ENCODE measurements at regions not wholly inside any gene's neighbourhood (a gene's known extent, or its start where the extent isn't known, plus 50 kb on each side); places are given as distances from the start of the nearest gene placed in this dataset.

GRCh38 chr18:46386788-46387187 lies 270.2 kb downstream of the LOXHD1 start:
- H3K36me3 ChIP-seq (ENCODE audit: insufficient read depth, low read length), result no peaks in the 10 kb centered on the region
- TF ChIP-seq CTCF (IDR thresholded peaks at IDR 0.05; ENCODE audit: extremely low read depth, low read depth, low read length), result no peak
- H3K27me3 ChIP-seq (ENCODE audit: insufficient read depth, low read length), result peaks cover 7% of the 10 kb centered on the region
- no peaks in the 10 kb centered on the region for H3K79me2 ChIP-seq (ENCODE audit: insufficient read depth, low read length)
- H3K4me2 ChIP-seq (ENCODE audit: insufficient read depth, low read length), result no peak overlapping the region
- no peaks in the 10 kb centered on the region for H3K9me3 ChIP-seq (ENCODE audit: low read depth, low read length)
- no peak for DNase-seq (ENCODE audit: insufficient read length, low spot score, missing footprints)
- no peak overlapping the region for H3K27ac ChIP-seq (ENCODE audit: low read depth, low read length)
- no peak overlapping the region for H3K4me3 ChIP-seq (ENCODE audit: insufficient read depth, low read length)
- no peaks in the 10 kb centered on the region for H4K20me1 ChIP-seq (ENCODE audit: insufficient read depth, low read length)
- H2AFZ ChIP-seq (ENCODE audit: low read length), result no peak overlapping the region
- H3K4me1 ChIP-seq (ENCODE audit: insufficient read depth, low read length), result no peaks in the 10 kb centered on the region

GRCh38 chr18:46387441-46388131 lies 269.4 kb downstream of the LOXHD1 start:
- Histone ChIP-seq H3K36me3 (ENCODE audit: insufficient read depth, low read length) (no peaks in the 10 kb centered on the region), H3K4me1 (ENCODE audit: insufficient read depth, low read length) (no peaks in the 10 kb centered on the region), H2AFZ (ENCODE audit: low read length) (no peak overlapping the region), H4K20me1 (ENCODE audit: insufficient read depth, low read length) (no peaks in the 10 kb centered on the region), H3K27me3 (ENCODE audit: insufficient read depth, low read length) (peaks cover 7% of the 10 kb centered on the region), H3K4me2 (ENCODE audit: insufficient read depth, low read length) (no peak overlapping the region), H3K9me3 (ENCODE audit: low read depth, low read length) (no peaks in the 10 kb centered on the region), H3K4me3 (ENCODE audit: insufficient read depth, low read length) (no peak overlapping the region), H3K27ac (ENCODE audit: low read depth, low read length) (no peak overlapping the region), H3K79me2 (ENCODE audit: insufficient read depth, low read length) (no peaks in the 10 kb centered on the region)
- TF ChIP-seq CTCF (IDR thresholded peaks at IDR 0.05; ENCODE audit: extremely low read depth, low read depth, low read length), result no peak
- no peak for DNase-seq (ENCODE audit: insufficient read length, low spot score, missing footprints)

- no peaks in the 10 kb centered on the region for H4K20me1 ChIP-seq (ENCODE audit: insufficient read depth, low read length)
- H3K79me2 ChIP-seq (ENCODE audit: insufficient read depth, low read length), result no peaks in the 10 kb centered on the region
- no peaks in the 10 kb centered on the region for H3K36me3 ChIP-seq (ENCODE audit: insufficient read depth, low read length)
- no peaks in the 10 kb centered on the region for H3K9me3 ChIP-seq (ENCODE audit: low read depth, low read length)
- no peak for TF ChIP-seq CTCF (IDR thresholded peaks at IDR 0.05; ENCODE audit: extremely low read depth, low read depth, low read length)
- no peak for DNase-seq (ENCODE audit: insufficient read length, low spot score, missing footprints)
- no peak overlapping the region for H2AFZ ChIP-seq (ENCODE audit: low read length)
- no peak overlapping the region for H3K4me3 ChIP-seq (ENCODE audit: insufficient read depth, low read length)
- H3K27ac ChIP-seq (ENCODE audit: low read depth, low read length), result no peak overlapping the region
- H3K4me1 ChIP-seq (ENCODE audit: insufficient read depth, low read length), result no peaks in the 10 kb centered on the region
- no peak overlapping the region for H3K4me2 ChIP-seq (ENCODE audit: insufficient read depth, low read length)
- peaks cover 7% of the 10 kb centered on the region for H3K27me3 ChIP-seq (ENCODE audit: insufficient read depth, low read length)
These were observed 268.7 kb downstream of the LOXHD1 start for GRCh38 chr18:46388286-46388685.

- no peaks in the 10 kb centered on the region for H3K4me1 ChIP-seq (ENCODE audit: insufficient read depth, low read length)
- H3K9me3 ChIP-seq (ENCODE audit: low read depth, low read length), result no peaks in the 10 kb centered on the region
- H3K27ac ChIP-seq (ENCODE audit: low read depth, low read length), result no peak overlapping the region
- H3K4me3 ChIP-seq (ENCODE audit: insufficient read depth, low read length), result no peak overlapping the region
- H3K27me3 ChIP-seq (ENCODE audit: insufficient read depth, low read length), result peaks cover 5% of the 10 kb centered on the region
- no peaks in the 10 kb centered on the region for H3K79me2 ChIP-seq (ENCODE audit: insufficient read depth, low read length)
- no peak overlapping the region for H2AFZ ChIP-seq (ENCODE audit: low read length)
- DNase-seq (ENCODE audit: insufficient read length, low spot score, missing footprints), result no peak
- H4K20me1 ChIP-seq (ENCODE audit: insufficient read depth, low read length), result no peaks in the 10 kb centered on the region
- TF ChIP-seq CTCF (IDR thresholded peaks at IDR 0.05; ENCODE audit: extremely low read depth, low read depth, low read length), result no peak
- no peak overlapping the region for H3K4me2 ChIP-seq (ENCODE audit: insufficient read depth, low read length)
- no peaks in the 10 kb centered on the region for H3K36me3 ChIP-seq (ENCODE audit: insufficient read depth, low read length)
These were observed 264.4 kb downstream of the LOXHD1 start for GRCh38 chr18:46392576-46392975.

Data from osteoblast (primary cell).